GM18505 (cell line): ENCODE measurements at regions not wholly inside any gene's neighbourhood (a gene's known extent, or its start where the extent isn't known, plus 50 kb on each side); places are given as distances from the start of the nearest gene placed in this dataset.
"Not testable (repeated sequence)": the region's sequence is repeated elsewhere in the genome, so short reads cannot be mapped to it uniquely, and the experiment has no call there.

Source experiments
- ATAC-seq: cut with Tn5 transposase; IDR thresholded peaks from one replicate; pipeline ENCODE4 v1.9.1; 2021; ENCODE audit not compliant: unreplicated experiment
- POLR2A ChIP-seq: IDR thresholded peaks from 4 replicates; pipeline ENCODE4 v1.6.1; 2011; ENCODE audit warnings: borderline replicate concordance; ENCODE audit not compliant: insufficient read depth, insufficient read length; ENCODE audit errors: extremely low read depth

GRCh38 chr2:21356086-21356856 is 232.5 kb downstream of the TDRD15 start:
- ATAC-seq, result no peak

DNA sequence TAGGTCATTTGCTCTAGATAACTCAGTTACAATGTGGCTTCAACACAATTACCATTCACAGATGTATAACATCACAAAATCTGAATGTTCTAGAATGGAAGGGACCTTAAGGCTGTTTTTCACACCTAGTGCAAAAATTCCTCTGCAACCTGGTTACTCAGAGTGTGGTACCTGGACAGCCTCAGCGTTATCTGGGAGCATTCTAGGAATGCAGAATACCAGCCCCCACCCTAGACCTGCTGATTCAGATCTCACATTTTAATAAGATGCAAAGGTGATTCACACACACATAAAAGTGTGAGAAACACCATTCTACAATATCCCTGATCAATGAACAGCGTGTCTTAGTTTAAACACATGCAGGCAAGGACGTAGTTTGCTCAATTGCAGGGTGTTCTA is 233.1 kb downstream of the TDRD15 start:
- no peak for TF ChIP-seq POLR2A
- no peak for ATAC-seq

More at GRCh38 chr2:21356086-21356856, 232.5 kb downstream of the TDRD15 start:
- TF ChIP-seq POLR2A, result no peak

- no peak for ATAC-seq
- TF ChIP-seq POLR2A, result no peak
These were observed 235.2 kb downstream of the TDRD15 start for GRCh38 chr2:21358976-21359375.

- no peak for TF ChIP-seq POLR2A
- no peak for ATAC-seq
These were observed 237.6 kb downstream of the TDRD15 start for GRCh38 chr2:21361384-21361783.

DNA sequence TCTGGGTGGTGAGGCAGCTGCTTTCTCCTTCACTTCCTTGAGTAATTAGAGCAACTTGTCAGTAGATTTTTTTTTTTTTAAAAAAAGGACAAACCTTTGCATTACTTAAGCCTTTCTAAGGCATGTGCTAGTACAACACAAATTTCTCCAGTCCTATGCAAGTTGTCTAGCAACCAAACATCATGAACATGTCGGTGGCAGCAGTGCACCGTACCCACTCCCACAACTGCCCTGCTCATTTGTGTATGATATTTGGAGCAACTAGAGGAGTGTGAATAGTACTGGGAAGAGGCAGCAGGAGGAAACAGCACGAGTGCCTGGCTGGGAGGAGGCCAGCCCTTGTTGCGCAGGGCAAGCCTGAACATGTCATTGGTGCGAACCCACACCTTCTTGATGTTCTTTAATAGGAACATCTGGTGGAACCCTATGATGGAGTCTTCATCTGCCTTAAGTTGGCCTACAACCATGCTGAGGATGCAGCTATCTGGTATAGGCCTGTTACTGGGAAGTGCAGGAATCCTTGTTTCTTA is 238.3 kb downstream of the TDRD15 start:
- TF ChIP-seq POLR2A, result no peak
- no peak for ATAC-seq

DNA sequence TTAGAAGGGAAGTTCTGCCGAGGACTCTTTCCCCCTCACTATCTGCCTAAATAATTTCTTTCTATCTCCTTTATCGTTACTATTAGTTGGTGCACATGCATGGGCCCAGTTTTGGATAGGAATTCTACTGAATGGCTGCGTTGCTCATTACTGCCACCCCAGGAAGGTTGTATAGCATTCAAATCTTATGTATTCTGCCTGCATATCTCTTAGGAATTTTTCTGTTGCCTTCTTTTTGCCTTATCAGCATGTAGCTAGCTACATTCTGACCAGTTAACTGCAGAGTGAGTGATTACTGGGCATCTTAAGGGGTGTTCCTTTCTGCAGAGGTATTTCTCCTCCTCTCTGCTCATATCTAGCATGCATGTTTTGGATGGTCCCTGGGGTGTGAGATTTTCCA is 239.6 kb downstream of the TDRD15 start:
- TF ChIP-seq POLR2A, result no peak
- ATAC-seq, result no peak

GRCh38 chr2:21367421-21367820 is 243.7 kb downstream of the TDRD15 start:
- no peak for TF ChIP-seq POLR2A
- no peak for ATAC-seq

DNA sequence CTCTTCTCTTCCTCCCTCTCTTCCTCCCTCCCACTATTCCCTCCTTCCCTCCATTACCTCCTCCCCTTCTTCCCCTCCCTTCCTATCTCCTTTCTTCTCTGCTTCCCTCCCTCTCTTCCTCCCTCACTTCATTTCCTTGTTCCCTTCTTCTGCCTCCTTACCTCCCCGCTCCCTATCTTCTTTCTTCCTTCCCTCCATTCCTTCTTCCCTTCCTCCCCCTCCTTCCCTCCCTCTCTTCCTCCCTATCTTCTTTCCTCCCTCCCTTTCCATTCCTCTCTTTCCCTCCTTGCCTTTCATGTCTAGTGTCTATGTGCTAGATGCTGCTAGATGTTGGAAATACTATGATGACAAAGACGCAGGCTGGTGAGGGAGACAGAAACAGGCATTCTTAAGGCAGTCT is 246.0 kb downstream of the TDRD15 start:
- no peak for TF ChIP-seq POLR2A
- no peak for ATAC-seq

DNA sequence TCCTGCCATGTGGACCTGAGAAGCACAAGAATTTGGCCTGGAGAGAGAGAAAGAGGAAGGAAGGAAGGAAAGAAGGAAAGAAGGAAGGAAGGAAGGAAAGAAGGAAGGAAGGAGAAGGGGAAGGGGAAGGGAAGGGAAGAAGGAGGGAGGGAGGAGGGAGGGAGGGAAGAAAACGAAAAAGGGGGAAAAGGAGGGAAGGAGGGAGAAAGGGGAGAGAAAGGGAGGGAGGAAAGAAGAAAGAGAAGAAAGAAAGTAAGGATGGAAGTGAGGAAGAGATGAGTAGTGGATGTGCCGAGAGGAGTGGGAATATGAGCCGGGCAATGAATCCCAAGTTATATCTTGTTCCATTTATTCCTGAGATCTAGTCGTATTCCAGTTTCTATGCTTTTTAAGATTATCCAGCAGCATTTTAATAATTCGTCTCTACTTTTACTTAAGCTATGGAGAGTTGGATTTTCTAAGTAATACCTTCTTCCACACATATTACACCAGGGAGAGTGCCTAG is 247.8 kb downstream of the TDRD15 start:
- ATAC-seq, result no peak
- no peak for TF ChIP-seq POLR2A

- no peak for ATAC-seq
- TF ChIP-seq POLR2A, result no peak
These were observed 248.9 kb downstream of the TDRD15 start for GRCh38 chr2:21372654-21373053.

DNA sequence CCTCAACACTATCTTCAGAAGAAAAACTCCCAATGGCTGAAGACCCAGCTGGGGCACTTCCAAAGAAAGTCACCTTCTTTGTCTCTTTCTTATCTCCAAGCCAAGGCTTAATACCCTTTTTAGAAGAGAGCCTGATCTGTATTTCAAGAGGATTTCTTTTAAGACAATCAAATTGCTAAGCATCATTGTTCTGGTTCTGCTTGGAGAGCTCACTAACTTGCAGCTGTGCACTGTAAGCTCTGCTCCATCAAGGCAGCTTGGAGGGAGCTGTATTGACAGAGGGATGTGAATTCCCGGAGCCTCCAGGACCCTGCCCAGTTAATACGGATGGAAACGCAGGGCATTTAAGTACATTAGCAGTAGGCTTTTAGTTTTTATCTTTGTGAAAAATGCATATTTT is 253.1 kb downstream of the TDRD15 start:
- no peak for TF ChIP-seq POLR2A
- no peak for ATAC-seq

- no peak for ATAC-seq
- no peak for TF ChIP-seq POLR2A
These were observed 255.4 kb downstream of the TDRD15 start for GRCh38 chr2:21379140-21379539.

- not testable (repeated sequence) for ATAC-seq
These were observed 255.9 kb downstream of the TDRD15 start for GRCh38 chr2:21379668-21380067.

- ATAC-seq, result no peak
- no peak for TF ChIP-seq POLR2A
These were observed 257.7 kb downstream of the TDRD15 start for GRCh38 chr2:21381421-21381820.
